Breast epithelium (tissue), 3 donors: ENCODE measurements at regions not wholly inside any gene's neighbourhood (a gene's known extent, or its start where the extent isn't known, plus 50 kb on each side); places are given as distances from the start of the nearest gene placed in this dataset.

Experiments
- POLR2A ChIP-seq: fragments of 450-650 bp; IDR thresholded peaks from one replicate; pipeline ENCODE4 v1.6.1; 2016; ENCODE audit warnings: antibody characterized with exemption, mild to moderate bottlenecking, moderate library complexity
- TF ChIP-seq, protein P1 (sequence below), 3 donors: fragments of 450-650 bp; IDR thresholded peaks; one replicate each; pipeline ENCODE4 v1.5.1; 2016 to 2017; ENCODE audit warnings: antibody characterized with exemption in 3 of 3, mild to moderate bottlenecking in 3 of 3, moderate library complexity in 3 of 3

DNA sequence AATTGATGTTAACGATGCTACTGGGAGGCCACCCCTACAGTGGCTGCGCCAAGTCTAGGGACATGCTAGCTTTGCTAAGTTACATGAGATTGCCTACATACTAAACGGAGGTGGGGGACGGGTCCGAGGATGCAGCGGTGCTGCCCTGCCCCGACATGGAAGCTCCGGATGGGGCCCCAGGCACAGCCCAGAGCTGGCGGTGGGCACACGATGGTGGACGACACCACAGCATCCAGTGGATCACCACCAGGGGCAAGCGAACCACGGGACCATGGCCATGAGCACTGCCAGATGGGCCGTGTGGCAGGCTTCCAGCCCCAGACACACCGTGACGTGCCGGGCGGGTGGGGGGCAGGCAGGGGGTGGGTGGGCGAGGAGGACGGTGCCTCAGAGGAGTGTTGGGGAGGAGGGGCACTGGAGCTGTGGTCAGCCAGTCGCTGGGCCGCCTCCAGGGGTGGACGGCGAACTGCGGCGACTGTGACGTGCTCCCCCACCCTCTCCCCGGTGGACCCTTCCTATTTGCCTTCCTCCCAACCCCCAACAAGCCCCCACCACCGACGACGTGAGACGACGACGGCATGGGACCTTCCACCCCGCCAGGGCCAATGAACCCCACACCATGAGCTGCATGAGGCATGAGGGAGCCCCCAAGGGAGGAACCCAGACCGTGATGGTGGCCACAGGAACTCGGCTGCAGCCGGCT lies 90.6 kb upstream of the ANKRD30BL start:
- no peak for TF ChIP-seq POLR2A
- TF ChIP-seq, protein P1, sequence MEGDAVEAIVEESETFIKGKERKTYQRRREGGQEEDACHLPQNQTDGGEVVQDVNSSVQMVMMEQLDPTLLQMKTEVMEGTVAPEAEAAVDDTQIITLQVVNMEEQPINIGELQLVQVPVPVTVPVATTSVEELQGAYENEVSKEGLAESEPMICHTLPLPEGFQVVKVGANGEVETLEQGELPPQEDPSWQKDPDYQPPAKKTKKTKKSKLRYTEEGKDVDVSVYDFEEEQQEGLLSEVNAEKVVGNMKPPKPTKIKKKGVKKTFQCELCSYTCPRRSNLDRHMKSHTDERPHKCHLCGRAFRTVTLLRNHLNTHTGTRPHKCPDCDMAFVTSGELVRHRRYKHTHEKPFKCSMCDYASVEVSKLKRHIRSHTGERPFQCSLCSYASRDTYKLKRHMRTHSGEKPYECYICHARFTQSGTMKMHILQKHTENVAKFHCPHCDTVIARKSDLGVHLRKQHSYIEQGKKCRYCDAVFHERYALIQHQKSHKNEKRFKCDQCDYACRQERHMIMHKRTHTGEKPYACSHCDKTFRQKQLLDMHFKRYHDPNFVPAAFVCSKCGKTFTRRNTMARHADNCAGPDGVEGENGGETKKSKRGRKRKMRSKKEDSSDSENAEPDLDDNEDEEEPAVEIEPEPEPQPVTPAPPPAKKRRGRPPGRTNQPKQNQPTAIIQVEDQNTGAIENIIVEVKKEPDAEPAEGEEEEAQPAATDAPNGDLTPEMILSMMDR (IDR thresholded peaks at IDR 0.05), result no peak
